Mammary epithelial cell (primary cell): ENCODE measurements at regions not wholly inside any gene's neighbourhood (a gene's known extent, or its start where the extent isn't known, plus 50 kb on each side); places are given as distances from the start of the nearest gene placed in this dataset.

Source experiments
- CTCF ChIP-seq, 2 donors: IDR thresholded peaks in 1 of 2; conservative IDR thresholded peaks in 1 of 2; 2 replicates each; pipeline ENCODE4 v1.5.1; 2011 to 2012; ENCODE audit warnings: inconsistent platforms in 2 of 2, low read length in 2 of 2, mild to moderate bottlenecking in 2 of 2, control low read depth in 1 of 2, low read depth in 1 of 2; ENCODE audit not compliant: insufficient read depth in 1 of 2; ENCODE audit errors: extremely low read depth in 1 of 2
- EZH2 ChIP-seq: IDR thresholded peaks from 2 replicates; pipeline ENCODE4 v1.6.1; 2012; ENCODE audit warnings: low read length, inconsistent platforms, borderline replicate concordance

GRCh38 chr3:159275741-159276140 is 473.9 kb downstream of the MFSD1 start:
- TF ChIP-seq CTCF (conservative IDR thresholded peaks at IDR 0.05 in 1 of 2, IDR thresholded peaks at IDR 0.05 in 1 of 2; ENCODE audit: extremely low read depth in 1 of 2, insufficient read depth in 1 of 2, low read depth in 1 of 2, low read length in 2 of 2) (no peak), EZH2 (no peak)
